Adrenal gland (tissue), 5 donors: ENCODE measurements at regions not wholly inside any gene's neighbourhood (a gene's known extent, or its start where the extent isn't known, plus 50 kb on each side); places are given as distances from the start of the nearest gene placed in this dataset.

ENCODE experiments used
- POLR2A ChIP-seq, 2 donors: fragments of 450-650 bp; IDR thresholded peaks; one replicate each; pipeline ENCODE4 v1.6.1; 2017; ENCODE audit warnings: antibody characterized with exemption in 2 of 2, mild to moderate bottlenecking in 2 of 2, moderate library complexity in 1 of 2
- TF ChIP-seq, protein P1 (sequence below), 6 experiments: fragments of 450-650 bp in 4 of 6; fragments of 200-600 bp in 2 of 6; sonication (generic) in 1 of 6; IDR thresholded peaks; 1 replicate in 5 of 6; 2 replicates in 1 of 6; pipeline versions ENCODE4 v1.5.1 to v1.8.0; 2016 to 2021; ENCODE audit warnings: antibody characterized with exemption in 6 of 6, mild to moderate bottlenecking in 2 of 6, moderate library complexity in 1 of 6
- donor health status: DM: no; HTN: no; CAD: no.

DNA sequence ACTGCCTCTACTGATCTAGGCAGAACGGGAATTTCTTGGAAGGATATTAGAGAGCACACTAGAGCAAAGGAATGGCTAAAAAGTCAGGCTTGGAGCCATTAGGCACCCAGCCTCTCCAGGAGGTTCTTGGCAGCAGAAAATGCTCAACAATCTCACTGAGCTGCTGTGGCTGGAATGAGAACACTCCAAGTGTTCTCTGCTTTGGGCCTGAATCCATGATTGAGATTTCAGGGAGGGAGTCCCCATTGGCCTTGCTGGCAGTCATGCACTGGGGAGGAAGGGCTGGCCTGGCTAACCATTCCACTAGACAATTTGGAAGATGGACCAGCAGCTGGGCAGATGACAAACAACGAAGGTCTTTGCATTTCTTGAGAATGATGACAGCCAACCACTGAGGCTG is 362.6 kb downstream of the SHQ1 start:
- TF ChIP-seq, protein P1, sequence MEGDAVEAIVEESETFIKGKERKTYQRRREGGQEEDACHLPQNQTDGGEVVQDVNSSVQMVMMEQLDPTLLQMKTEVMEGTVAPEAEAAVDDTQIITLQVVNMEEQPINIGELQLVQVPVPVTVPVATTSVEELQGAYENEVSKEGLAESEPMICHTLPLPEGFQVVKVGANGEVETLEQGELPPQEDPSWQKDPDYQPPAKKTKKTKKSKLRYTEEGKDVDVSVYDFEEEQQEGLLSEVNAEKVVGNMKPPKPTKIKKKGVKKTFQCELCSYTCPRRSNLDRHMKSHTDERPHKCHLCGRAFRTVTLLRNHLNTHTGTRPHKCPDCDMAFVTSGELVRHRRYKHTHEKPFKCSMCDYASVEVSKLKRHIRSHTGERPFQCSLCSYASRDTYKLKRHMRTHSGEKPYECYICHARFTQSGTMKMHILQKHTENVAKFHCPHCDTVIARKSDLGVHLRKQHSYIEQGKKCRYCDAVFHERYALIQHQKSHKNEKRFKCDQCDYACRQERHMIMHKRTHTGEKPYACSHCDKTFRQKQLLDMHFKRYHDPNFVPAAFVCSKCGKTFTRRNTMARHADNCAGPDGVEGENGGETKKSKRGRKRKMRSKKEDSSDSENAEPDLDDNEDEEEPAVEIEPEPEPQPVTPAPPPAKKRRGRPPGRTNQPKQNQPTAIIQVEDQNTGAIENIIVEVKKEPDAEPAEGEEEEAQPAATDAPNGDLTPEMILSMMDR (IDR thresholded peaks at IDR 0.05), result no peak
- no peak for TF ChIP-seq POLR2A (IDR thresholded peaks at IDR 0.05)
